Fibroblast of villous mesenchyme (primary cell): ENCODE measurements at regions not wholly inside any gene's neighbourhood (a gene's known extent, or its start where the extent isn't known, plus 50 kb on each side); places are given as distances from the start of the nearest gene placed in this dataset.
"Not testable (repeated sequence)": the region's sequence is repeated elsewhere in the genome, so short reads cannot be mapped to it uniquely, and the experiment has no call there.

ENCODE experiments used
- DNase-seq: peaks from one replicate; pipeline ENCODE4 v3.0.0-alpha.2; 2010; ENCODE audit warnings: low read depth
- H3K4me3 ChIP-seq: 2 replicates; pipeline ENCODE4 v1.5.1; 2011; ENCODE audit warnings: low read depth, mild to moderate bottlenecking, low read length
- CTCF ChIP-seq: IDR thresholded peaks from 2 replicates; pipeline ENCODE4 v1.5.1; 2012; ENCODE audit warnings: low read depth, mild to moderate bottlenecking, low read length; ENCODE audit not compliant: insufficient read depth

- peak; percentile 72 for DNase-seq
- no peak overlapping the region for H3K4me3 ChIP-seq
- TF ChIP-seq CTCF: no peak
Observed at GRCh38 chr17:31738996-31739699, 119.9 kb downstream of the COPRS start.

GRCh38 chr17:31738488-31738887 is 120.6 kb downstream of the COPRS start:
- DNase-seq: no peak
- TF ChIP-seq CTCF: no peak
- no peak overlapping the region for H3K4me3 ChIP-seq

- DNase-seq: peak; percentile 79
- TF ChIP-seq CTCF: peak; percentile 20
- H3K4me3 ChIP-seq: no peak overlapping the region
Observed at GRCh38 chr17:31738067-31738466, 121.0 kb downstream of the COPRS start.

GRCh38 chr17:31736855-31737625 is 122.0 kb downstream of the COPRS start:
- no peak for DNase-seq
- TF ChIP-seq CTCF: no peak
- no peak overlapping the region for H3K4me3 ChIP-seq

- no peak for DNase-seq
- TF ChIP-seq CTCF: no peak
- no peak overlapping the region for H3K4me3 ChIP-seq
Observed at GRCh38 chr17:31733326-31733725, 125.7 kb downstream of the COPRS start.

- DNase-seq, H3K4me3 ChIP-seq: not testable (repeated sequence)
Observed at GRCh38 chr17:31731585-31732154, 127.4 kb downstream of the COPRS start.

- TF ChIP-seq CTCF: no peak
- DNase-seq: no peak
- no peak overlapping the region for H3K4me3 ChIP-seq
Observed at GRCh38 chr17:31731118-31731517, 127.9 kb downstream of the COPRS start.
